LHCN-M2 (cell line): ENCODE measurements at regions not wholly inside any gene's neighbourhood (a gene's known extent, or its start where the extent isn't known, plus 50 kb on each side); places are given as distances from the start of the nearest gene placed in this dataset.
"Not testable (repeated sequence)": the region's sequence is repeated elsewhere in the genome, so short reads cannot be mapped to it uniquely, and the experiment has no call there.

Experiments used
- DNase-seq: peaks from one replicate; pipeline ENCODE4 v3.0.0-alpha.2; 2012; ENCODE audit warnings: low read depth

- DNase-seq = no peak
Observed at GRCh38 chr9:108803428-108804065, 52.2 kb downstream of the ACTL7B start.

GRCh38 chr9:108802967-108803366 lies 52.8 kb downstream of the ACTL7B start:
- no peak for DNase-seq

- no peak for DNase-seq
Observed at GRCh38 chr9:108801949-108802348, 53.8 kb downstream of the ACTL7B start.

- DNase-seq = no peak
Observed at GRCh38 chr9:108800632-108801099, 55.1 kb downstream of the ACTL7B start.

- no peak for DNase-seq
Observed at GRCh38 chr9:108793573-108793972, 62.2 kb downstream of the ACTL7B start.

GRCh38 chr9:108789742-108790141 lies 66.0 kb downstream of the ACTL7B start:
- DNase-seq = no peak

- DNase-seq = no peak
Observed at GRCh38 chr9:108787690-108788048, 68.1 kb downstream of the ACTL7B start.

- peak; percentile 57 for DNase-seq
Observed at GRCh38 chr9:108786901-108787689, 68.7 kb downstream of the ACTL7B start.

GRCh38 chr9:108786322-108786721 lies 69.5 kb downstream of the ACTL7B start:
- no peak for DNase-seq

- no peak for DNase-seq
Observed at GRCh38 chr9:108784998-108785397, 70.8 kb downstream of the ACTL7B start.

GRCh38 chr9:108783731-108784495 lies 71.9 kb downstream of the ACTL7B start:
- peak; percentile 33 for DNase-seq

GRCh38 chr9:108783326-108783725 lies 72.5 kb downstream of the ACTL7B start:
- DNase-seq = no peak

- DNase-seq = no peak
Observed at GRCh38 chr9:108780942-108781734, 74.6 kb downstream of the ACTL7B start.

GRCh38 chr9:108779551-108780325 lies 76.0 kb downstream of the ACTL7B start:
- no peak for DNase-seq

GRCh38 chr9:108776920-108777639 lies 78.7 kb downstream of the ACTL7B start:
- DNase-seq = peak; percentile 54

GRCh38 chr9:108775901-108776306 lies 79.9 kb downstream of the ACTL7B start:
- no peak for DNase-seq

GRCh38 chr9:108774088-108774487 lies 81.7 kb downstream of the ACTL7B start:
- not testable (repeated sequence) for DNase-seq

- DNase-seq = no peak
Observed at GRCh38 chr9:108772301-108772894, 83.4 kb downstream of the ACTL7B start.

GRCh38 chr9:108768744-108769143 lies 87.0 kb downstream of the ACTL7B start:
- DNase-seq = no peak
